Hepatocyte (in vitro differentiated cells): ENCODE measurements at regions not wholly inside any gene's neighbourhood (a gene's known extent, or its start where the extent isn't known, plus 50 kb on each side); places are given as distances from the start of the nearest gene placed in this dataset.

ENCODE experiments used
- CTCF ChIP-seq: fragments of 200-600 bp; sonication (generic); IDR thresholded peaks from 2 replicates; pipeline ENCODE4 v1.5.1; 2016; ENCODE audit warnings: antibody characterized with exemption, mild to moderate bottlenecking; ENCODE audit not compliant: poor library complexity
- EZH2 ChIP-seq: fragments of 200-600 bp; sonication (generic); IDR thresholded peaks from 2 replicates; pipeline ENCODE4 v1.6.1; 2016; ENCODE audit warnings: antibody characterized with exemption, mild to moderate bottlenecking, borderline replicate concordance

GRCh38 chr18:44036501-44036900, 644.2 kb upstream of the SETBP1 start:
- TF ChIP-seq CTCF (no peak), EZH2 (no peak)
